Stimulated activated CD4-positive, alpha-beta T cell treated with anti-CD3 and anti-CD28 coated beads, TNF-alpha, amount 100 ng/mL, for 24 hours (primary cell): ENCODE measurements at regions not wholly inside any gene's neighbourhood (a gene's known extent, or its start where the extent isn't known, plus 50 kb on each side); places are given as distances from the start of the nearest gene placed in this dataset.
"Not testable (repeated sequence)": the region's sequence is repeated elsewhere in the genome, so short reads cannot be mapped to it uniquely, and the experiment has no call there.

Source experiments
- DNase-seq, 3 experiments: peaks; one replicate each; pipeline ENCODE4 v3.0.0-alpha.2; 2020; ENCODE audit warnings: low read depth in 3 of 3

GRCh38 chr3:88671573-88671972 is 435.8 kb upstream of the EPHA3 start:
- no peak for DNase-seq

- no peak for DNase-seq
Measured at GRCh38 chr3:88677298-88677697, 430.1 kb upstream of the EPHA3 start.

- DNase-seq: no peak
Measured at GRCh38 chr3:88678747-88679146, 428.7 kb upstream of the EPHA3 start.

GRCh38 chr3:88690287-88690686 is 417.1 kb upstream of the EPHA3 start:
- no peak for DNase-seq

GRCh38 chr3:88691081-88691480 is 416.3 kb upstream of the EPHA3 start:
- no peak for DNase-seq

- DNase-seq: no peak
Measured at GRCh38 chr3:88703501-88704059, 403.8 kb upstream of the EPHA3 start.

GRCh38 chr3:88704338-88704737 is 403.1 kb upstream of the EPHA3 start:
- DNase-seq: no peak

GRCh38 chr3:88707837-88708236 is 399.6 kb upstream of the EPHA3 start:
- DNase-seq: no peak

GRCh38 chr3:88712552-88712951 is 394.9 kb upstream of the EPHA3 start:
- DNase-seq: no peak

- DNase-seq: no peak
Measured at GRCh38 chr3:88713233-88713691, 394.2 kb upstream of the EPHA3 start.

- no peak for DNase-seq
Measured at GRCh38 chr3:88725440-88726165, 381.8 kb upstream of the EPHA3 start.

- no peak for DNase-seq
Measured at GRCh38 chr3:88732186-88732585, 375.2 kb upstream of the EPHA3 start.

GRCh38 chr3:88742106-88742505 is 365.3 kb upstream of the EPHA3 start:
- no peak for DNase-seq

GRCh38 chr3:88742674-88743507 is 364.5 kb upstream of the EPHA3 start:
- no peak for DNase-seq

GRCh38 chr3:88744896-88745295 is 362.5 kb upstream of the EPHA3 start:
- DNase-seq: no peak

GRCh38 chr3:88747145-88747544 is 360.3 kb upstream of the EPHA3 start:
- not testable (repeated sequence) for DNase-seq

GRCh38 chr3:88758676-88759075 is 348.7 kb upstream of the EPHA3 start:
- DNase-seq: no peak

- DNase-seq: no peak
Measured at GRCh38 chr3:88767746-88768145, 339.7 kb upstream of the EPHA3 start.

GRCh38 chr3:88773766-88774165 is 333.7 kb upstream of the EPHA3 start:
- no peak for DNase-seq

- DNase-seq: no peak
Measured at GRCh38 chr3:88775026-88775690, 332.3 kb upstream of the EPHA3 start.

- DNase-seq: no peak
Measured at GRCh38 chr3:88779482-88779881, 327.9 kb upstream of the EPHA3 start.

- no peak for DNase-seq
Measured at GRCh38 chr3:88784925-88785324, 322.5 kb upstream of the EPHA3 start.
